ENCODE measurements at regions not wholly inside any gene's neighbourhood (a gene's known extent, or its start where the extent isn't known, plus 50 kb on each side); places are given as distances from the start of the nearest gene placed in this dataset.

DNA sequence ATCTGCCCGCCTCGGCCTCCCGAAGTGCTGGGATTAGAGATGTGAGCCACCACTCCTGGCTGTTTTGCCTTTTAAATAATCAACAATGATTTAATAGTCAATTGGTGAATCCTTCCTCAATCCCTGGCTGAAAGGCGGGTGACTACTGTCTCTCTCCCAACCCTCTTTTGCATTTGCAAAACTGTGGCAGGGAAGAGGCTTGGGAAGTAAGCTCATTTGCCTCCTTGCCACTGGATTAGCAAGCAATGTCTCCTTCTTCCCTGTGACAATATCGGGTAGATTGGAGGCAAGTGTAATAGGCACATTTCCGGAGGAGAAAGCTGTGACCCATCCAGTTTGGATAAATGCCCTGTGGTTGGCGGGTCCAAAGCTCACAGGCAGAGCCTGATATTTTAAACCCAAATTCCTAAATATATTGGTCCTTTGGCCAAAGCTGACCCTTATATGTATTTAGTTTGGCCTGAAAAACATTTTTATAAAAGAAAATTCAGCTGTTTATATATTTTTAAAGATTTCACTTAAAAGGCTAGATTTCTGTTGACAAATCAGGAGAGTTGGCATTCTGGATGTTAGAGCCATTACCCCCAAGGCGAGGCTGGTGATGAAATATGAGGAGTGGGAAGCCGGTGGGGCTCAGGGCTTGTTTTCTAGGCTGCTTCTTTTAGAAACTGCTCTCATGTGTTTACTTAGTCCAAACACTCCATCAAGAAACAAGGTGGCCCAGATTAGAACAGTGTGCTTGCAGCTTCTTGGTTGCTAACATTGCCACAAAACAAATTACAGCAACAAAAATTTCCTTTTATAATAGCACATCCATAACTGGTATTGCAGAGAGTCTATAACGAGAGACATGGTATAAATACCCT lies 646.9 kb upstream of the TMEM132C start:
- TF ChIP-seq, protein P1, sequence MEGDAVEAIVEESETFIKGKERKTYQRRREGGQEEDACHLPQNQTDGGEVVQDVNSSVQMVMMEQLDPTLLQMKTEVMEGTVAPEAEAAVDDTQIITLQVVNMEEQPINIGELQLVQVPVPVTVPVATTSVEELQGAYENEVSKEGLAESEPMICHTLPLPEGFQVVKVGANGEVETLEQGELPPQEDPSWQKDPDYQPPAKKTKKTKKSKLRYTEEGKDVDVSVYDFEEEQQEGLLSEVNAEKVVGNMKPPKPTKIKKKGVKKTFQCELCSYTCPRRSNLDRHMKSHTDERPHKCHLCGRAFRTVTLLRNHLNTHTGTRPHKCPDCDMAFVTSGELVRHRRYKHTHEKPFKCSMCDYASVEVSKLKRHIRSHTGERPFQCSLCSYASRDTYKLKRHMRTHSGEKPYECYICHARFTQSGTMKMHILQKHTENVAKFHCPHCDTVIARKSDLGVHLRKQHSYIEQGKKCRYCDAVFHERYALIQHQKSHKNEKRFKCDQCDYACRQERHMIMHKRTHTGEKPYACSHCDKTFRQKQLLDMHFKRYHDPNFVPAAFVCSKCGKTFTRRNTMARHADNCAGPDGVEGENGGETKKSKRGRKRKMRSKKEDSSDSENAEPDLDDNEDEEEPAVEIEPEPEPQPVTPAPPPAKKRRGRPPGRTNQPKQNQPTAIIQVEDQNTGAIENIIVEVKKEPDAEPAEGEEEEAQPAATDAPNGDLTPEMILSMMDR (IDR thresholded peaks at IDR 0.05): no peak
- no peak for TF ChIP-seq EZH2phosphoT487 (IDR thresholded peaks at IDR 0.05)
